Right hindlimb (tissue), 1 donor: ENCODE measurements at regions not wholly inside any gene's neighbourhood (a gene's known extent, or its start where the extent isn't known, plus 50 kb on each side); places are given as distances from the start of the nearest gene placed in this dataset.

Source experiments
- DNase-seq: peaks from one replicate; pipeline ENCODE4 v3.0.0-alpha.2; 2018

GRCh38 chr10:130466271-130466997 is 330.2 kb downstream of the GLRX3 start:
- no peak for DNase-seq

GRCh38 chr10:130470286-130470685 is 334.1 kb downstream of the GLRX3 start:
- DNase-seq: no peak

- DNase-seq: no peak
Observed at GRCh38 chr10:130470973-130471372, 334.8 kb downstream of the GLRX3 start.

GRCh38 chr10:130471486-130471885 is 335.3 kb downstream of the GLRX3 start:
- DNase-seq: no peak

GRCh38 chr10:130472236-130472635 is 336.0 kb downstream of the GLRX3 start:
- no peak for DNase-seq

GRCh38 chr10:130474591-130474990 is 338.4 kb downstream of the GLRX3 start:
- DNase-seq: no peak

GRCh38 chr10:130477360-130477759 is 341.2 kb downstream of the GLRX3 start:
- no peak for DNase-seq

GRCh38 chr10:130479146-130479545 is 343.0 kb downstream of the GLRX3 start:
- no peak for DNase-seq

- no peak for DNase-seq
Observed at GRCh38 chr10:130479926-130480325, 343.7 kb downstream of the GLRX3 start.

GRCh38 chr10:130480491-130480890 is 344.3 kb downstream of the GLRX3 start:
- no peak for DNase-seq

GRCh38 chr10:130481076-130481930 is 345.1 kb downstream of the GLRX3 start:
- no peak for DNase-seq

GRCh38 chr10:130481936-130482335 is 345.7 kb downstream of the GLRX3 start:
- peak; percentile 43 for DNase-seq

GRCh38 chr10:130483691-130484467 is 347.7 kb downstream of the GLRX3 start:
- DNase-seq: no peak

GRCh38 chr10:130484468-130485180 is 348.4 kb downstream of the GLRX3 start:
- no peak for DNase-seq

GRCh38 chr10:130485236-130485957 is 349.2 kb downstream of the GLRX3 start:
- DNase-seq: no peak

- no peak for DNase-seq
Observed at GRCh38 chr10:130485958-130486895, 350.0 kb downstream of the GLRX3 start.

- no peak for DNase-seq
Observed at GRCh38 chr10:130486906-130487305, 350.7 kb downstream of the GLRX3 start.

- DNase-seq: no peak
Observed at GRCh38 chr10:130487566-130487965, 351.4 kb downstream of the GLRX3 start.

- no peak for DNase-seq
Observed at GRCh38 chr10:130489891-130490290, 353.7 kb downstream of the GLRX3 start.

GRCh38 chr10:130491011-130491692 is 355.0 kb downstream of the GLRX3 start:
- no peak for DNase-seq
